HL-60 (cell line): ENCODE measurements at regions not wholly inside any gene's neighbourhood (a gene's known extent, or its start where the extent isn't known, plus 50 kb on each side); places are given as distances from the start of the nearest gene placed in this dataset.

Experiments used
- CTCF ChIP-seq: IDR thresholded peaks from one replicate; pipeline ENCODE4 v1.5.1; 2011; ENCODE audit warnings: low read length, control low read depth, inconsistent platforms; ENCODE audit not compliant: insufficient read depth
- GABPA ChIP-seq: IDR thresholded peaks from 2 replicates; pipeline ENCODE4 v1.6.1; 2012; ENCODE audit warnings: low read depth
- REST ChIP-seq: IDR thresholded peaks from 2 replicates; pipeline ENCODE4 v1.6.1; 2012; ENCODE audit warnings: low read depth; ENCODE audit not compliant: insufficient replicate concordance

- no peak for TF ChIP-seq CTCF
- TF ChIP-seq GABPA = no peak
- no peak for TF ChIP-seq REST
Measured at GRCh38 chr4:35238793-35239192, 1005.5 kb downstream of the ARAP2 start.
